HG03354 (cell line): ENCODE measurements at regions not wholly inside any gene's neighbourhood (a gene's known extent, or its start where the extent isn't known, plus 50 kb on each side); places are given as distances from the start of the nearest gene placed in this dataset.

Experiments used
- ATAC-seq: cut with Tn5 transposase; IDR thresholded peaks from one replicate; pipeline ENCODE4 v1.9.1; 2021; ENCODE audit warnings: mild to moderate bottlenecking; ENCODE audit not compliant: unreplicated experiment, poor library complexity, severe bottlenecking

- no peak for ATAC-seq
Observed at GRCh38 chr4:130479674-130480073, 1383.7 kb downstream of the C4orf33 start.

GRCh38 chr4:130484826-130485225, 1388.9 kb downstream of the C4orf33 start:
- ATAC-seq = no peak

GRCh38 chr4:130485371-130485770, 1389.4 kb downstream of the C4orf33 start:
- ATAC-seq = no peak

- no peak for ATAC-seq
Observed at GRCh38 chr4:130486186-130486585, 1390.2 kb downstream of the C4orf33 start.

- no peak for ATAC-seq
Observed at GRCh38 chr4:130486841-130487240, 1390.9 kb downstream of the C4orf33 start.

- no peak for ATAC-seq
Observed at GRCh38 chr4:130510661-130511060, 1414.7 kb downstream of the C4orf33 start.

- ATAC-seq = no peak
Observed at GRCh38 chr4:130511776-130512175, 1415.8 kb downstream of the C4orf33 start.

GRCh38 chr4:130524057-130524456, 1428.1 kb downstream of the C4orf33 start:
- no peak for ATAC-seq

GRCh38 chr4:130530505-130530904, 1434.6 kb downstream of the C4orf33 start:
- no peak for ATAC-seq

GRCh38 chr4:130534651-130535050, 1438.7 kb downstream of the C4orf33 start:
- ATAC-seq = no peak

GRCh38 chr4:130542953-130543352, 1447.0 kb downstream of the C4orf33 start:
- no peak for ATAC-seq

- no peak for ATAC-seq
Observed at GRCh38 chr4:130545171-130545570, 1449.2 kb downstream of the C4orf33 start.

- ATAC-seq = no peak
Observed at GRCh38 chr4:130545596-130545995, 1449.6 kb downstream of the C4orf33 start.

GRCh38 chr4:130559268-130559667, 1463.3 kb downstream of the C4orf33 start:
- no peak for ATAC-seq

- no peak for ATAC-seq
Observed at GRCh38 chr4:130563185-130563888, 1467.4 kb downstream of the C4orf33 start.

- no peak for ATAC-seq
Observed at GRCh38 chr4:130563889-130564418, 1468.0 kb downstream of the C4orf33 start.

- no peak for ATAC-seq
Observed at GRCh38 chr4:130568746-130569145, 1472.8 kb downstream of the C4orf33 start.

- no peak for ATAC-seq
Observed at GRCh38 chr4:130573742-130574141, 1477.8 kb downstream of the C4orf33 start.

- ATAC-seq = no peak
Observed at GRCh38 chr4:130574215-130574614, 1478.3 kb downstream of the C4orf33 start.

GRCh38 chr4:130576218-130576617, 1480.3 kb downstream of the C4orf33 start:
- no peak for ATAC-seq

- no peak for ATAC-seq
Observed at GRCh38 chr4:130591091-130591490, 1495.1 kb downstream of the C4orf33 start.

GRCh38 chr4:130600706-130601105, 1504.8 kb downstream of the C4orf33 start:
- no peak for ATAC-seq
